Left renal cortex interstitium (tissue), 4 donors: ENCODE measurements at regions not wholly inside any gene's neighbourhood (a gene's known extent, or its start where the extent isn't known, plus 50 kb on each side); places are given as distances from the start of the nearest gene placed in this dataset.
"Not testable (repeated sequence)": the region's sequence is repeated elsewhere in the genome, so short reads cannot be mapped to it uniquely, and the experiment has no call there.

ENCODE experiments used
- DNase-seq, 4 donors: peaks; one replicate each; pipeline ENCODE4 v3.0.0-alpha.2; 2013; ENCODE audit warnings: low read depth in 4 of 4, low spot score in 2 of 4, missing footprints in 1 of 4

- no peak for DNase-seq
Observed at GRCh38 chr12:32010631-32011336, 51.6 kb downstream of the RESF1 start.

- DNase-seq, result no peak
Observed at GRCh38 chr12:32012249-32012785, 53.1 kb downstream of the RESF1 start.

GRCh38 chr12:32015036-32015435, 55.8 kb downstream of the RESF1 start:
- no peak for DNase-seq

GRCh38 chr12:32016680-32017482, 57.7 kb downstream of the RESF1 start:
- DNase-seq, result no peak

- DNase-seq, result no peak
Observed at GRCh38 chr12:32021346-32021773, 62.1 kb downstream of the RESF1 start.

GRCh38 chr12:32022387-32022786, 63.2 kb downstream of the RESF1 start:
- DNase-seq, result not testable (repeated sequence)

- DNase-seq, result not testable (repeated sequence)
Observed at GRCh38 chr12:32023861-32024260, 64.6 kb downstream of the RESF1 start.

- DNase-seq, result no peak
Observed at GRCh38 chr12:32024884-32025592, 65.8 kb downstream of the RESF1 start.

GRCh38 chr12:32025906-32026305, 66.7 kb downstream of the RESF1 start:
- no peak for DNase-seq

GRCh38 chr12:32027684-32028365, 68.6 kb downstream of the RESF1 start:
- DNase-seq, result no peak

GRCh38 chr12:32030151-32030550, 70.9 kb downstream of the RESF1 start:
- DNase-seq, result no peak

- no peak for DNase-seq
Observed at GRCh38 chr12:32030676-32031075, 71.5 kb downstream of the RESF1 start.

- no peak for DNase-seq
Observed at GRCh38 chr12:32031109-32031508, 71.9 kb downstream of the RESF1 start.

GRCh38 chr12:32032205-32032810, 73.1 kb downstream of the RESF1 start:
- no peak for DNase-seq

GRCh38 chr12:32033406-32033805, 73.2 kb upstream of the BICD1 start:
- no peak for DNase-seq

- no peak for DNase-seq
Observed at GRCh38 chr12:32034045-32034444, 72.6 kb upstream of the BICD1 start.

GRCh38 chr12:32036477-32037263, 70.0 kb upstream of the BICD1 start:
- DNase-seq, result no peak

- peak in 1 of 4 donors; percentile 66 for DNase-seq
Observed at GRCh38 chr12:32039347-32039746, 67.3 kb upstream of the BICD1 start.

- no peak for DNase-seq
Observed at GRCh38 chr12:32039917-32040575, 66.6 kb upstream of the BICD1 start.
